ENCODE measurements at regions not wholly inside any gene's neighbourhood (a gene's known extent, or its start where the extent isn't known, plus 50 kb on each side); places are given as distances from the start of the nearest gene placed in this dataset.

- TF ChIP-seq POLR2A (IDR thresholded peaks at IDR 0.05; ENCODE audit: low read length) (no peak), GATA1 (IDR thresholded peaks at IDR 0.05; ENCODE audit: low read depth, low read length) (no peak)
Observed at GRCh38 chr7:91427051-91427450, 162.8 kb downstream of the FZD1 start.
